ENCODE measurements at regions not wholly inside any gene's neighbourhood (a gene's known extent, or its start where the extent isn't known, plus 50 kb on each side); places are given as distances from the start of the nearest gene placed in this dataset.

DNA sequence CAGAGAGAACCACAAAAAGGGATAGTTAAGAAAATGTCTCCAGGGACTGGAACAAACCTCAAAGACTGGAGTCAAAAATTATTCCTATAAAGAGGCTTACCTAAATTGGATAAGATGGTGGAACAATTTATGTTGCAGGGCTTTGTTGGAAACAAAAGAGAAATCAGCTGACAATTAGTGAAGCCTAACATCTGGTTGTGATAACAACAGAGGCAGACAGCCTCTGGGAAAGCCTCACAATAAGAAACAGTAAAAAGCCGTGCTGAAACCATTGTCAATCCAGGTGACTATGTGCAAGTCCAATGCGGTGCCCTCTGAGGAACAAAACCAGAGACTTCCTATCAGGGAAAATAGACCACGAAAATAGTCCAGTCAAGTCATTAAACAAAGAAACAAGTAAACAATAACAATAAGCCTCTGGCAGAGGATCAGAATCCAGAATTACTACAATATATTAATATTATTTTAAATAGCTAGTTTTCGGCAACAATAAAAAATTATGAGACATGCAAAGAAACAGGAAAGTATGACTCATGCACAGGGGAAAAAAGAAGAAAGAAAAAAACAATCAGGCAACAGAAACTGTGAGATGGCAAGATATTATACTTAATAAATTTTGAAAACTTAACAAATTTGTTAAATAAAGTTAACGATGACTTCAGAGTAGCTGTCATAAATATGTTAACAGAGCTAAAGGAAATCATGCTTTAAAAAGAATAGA is 99.7 kb upstream of the RXFP2 start:
- Histone ChIP-seq H3K4me3 (ENCODE audit: low read depth, low read length) (no peak overlapping the region), H3K36me3 (ENCODE audit: control insufficient read depth, insufficient read depth, low read length) (no peaks in the 10 kb centered on the region), H3K9me3 (ENCODE audit: control insufficient read depth in 2 of 2, low read length in 2 of 2) (no peaks in the 10 kb centered on the region), H3K27ac (ENCODE audit: insufficient read depth, low read length, poor library complexity, severe bottlenecking) (no peak overlapping the region), H3K27me3 (ENCODE audit: control insufficient read depth, insufficient read depth, low read length) (no peaks in the 10 kb centered on the region), H3K4me1 (ENCODE audit: control insufficient read depth, insufficient read depth, low read length, poor library complexity, severe bottlenecking) (no peaks in the 10 kb centered on the region)
- Mint-ChIP-seq H3K4me1 (no peaks in the 10 kb centered on the region), H3K4me3 (no peak overlapping the region), H3K36me3 (no peaks in the 10 kb centered on the region), H3K9me3 (peaks cover 5 to 19% (median 8%) of the 10 kb centered on the region in 7 donors), H3K27ac (no peak overlapping the region), H3K27me3 (peaks cover 4% of the 10 kb centered on the region)
- ATAC-seq (ENCODE audit: low read depth in 2 of 2) (no peak), DNase-seq (no peak)

- Histone ChIP-seq H3K4me1 (ENCODE audit: control insufficient read depth, insufficient read depth, low read length, poor library complexity, severe bottlenecking) (no peaks in the 10 kb centered on the region), H3K4me3 (ENCODE audit: low read depth, low read length) (no peak overlapping the region), H3K9me3 (ENCODE audit: control insufficient read depth in 2 of 2, low read length in 2 of 2) (no peaks in the 10 kb centered on the region), H3K27ac (ENCODE audit: insufficient read depth, low read length, poor library complexity, severe bottlenecking) (no peak overlapping the region), H3K36me3 (ENCODE audit: control insufficient read depth, insufficient read depth, low read length) (no peaks in the 10 kb centered on the region), H3K27me3 (ENCODE audit: control insufficient read depth, insufficient read depth, low read length) (no peaks in the 10 kb centered on the region)
- ATAC-seq (ENCODE audit: low read depth in 2 of 2) (no peak), DNase-seq (no peak)
- Mint-ChIP-seq H3K27ac (no peak overlapping the region), H3K9me3 (peaks cover 0 to 8% (median 2%) of the 10 kb centered on the region in 7 donors), H3K36me3 (no peaks in the 10 kb centered on the region), H3K27me3 (peaks cover 4% of the 10 kb centered on the region), H3K4me3 (no peak overlapping the region), H3K4me1 (no peaks in the 10 kb centered on the region)
These were observed 89.6 kb upstream of the RXFP2 start for GRCh38 chr13:31649766-31650165.

GRCh38 chr13:31653730-31654129 is 85.6 kb upstream of the RXFP2 start:
- Histone ChIP-seq H3K4me3 (ENCODE audit: low read depth, low read length) (no peak overlapping the region), H3K36me3 (ENCODE audit: control insufficient read depth, insufficient read depth, low read length) (no peaks in the 10 kb centered on the region), H3K27ac (ENCODE audit: insufficient read depth, low read length, poor library complexity, severe bottlenecking) (no peak overlapping the region), H3K27me3 (ENCODE audit: control insufficient read depth, insufficient read depth, low read length) (no peaks in the 10 kb centered on the region), H3K9me3 (ENCODE audit: control insufficient read depth in 2 of 2, low read length in 2 of 2) (no peaks in the 10 kb centered on the region), H3K4me1 (ENCODE audit: control insufficient read depth, insufficient read depth, low read length, poor library complexity, severe bottlenecking) (no peaks in the 10 kb centered on the region)
- peaks cover 4% of the 10 kb centered on the region for H3K27me3 Mint-ChIP-seq
- ATAC-seq (ENCODE audit: low read depth in 2 of 2) (no peak), DNase-seq (no peak)
- peaks cover 2 to 8% (median 5%) of the 10 kb centered on the region in 7 donors for H3K9me3 Mint-ChIP-seq
- no peaks in the 10 kb centered on the region for H3K36me3 Mint-ChIP-seq
- H3K4me1 Mint-ChIP-seq = no peaks in the 10 kb centered on the region
- H3K4me3 Mint-ChIP-seq = no peak overlapping the region
- no peak overlapping the region for H3K27ac Mint-ChIP-seq

- Mint-ChIP-seq H3K27ac (no peak overlapping the region), H3K9me3 (peaks cover 0 to 14% (median 8%) of the 10 kb centered on the region in 7 donors), H3K27me3 (peaks cover 3% of the 10 kb centered on the region), H3K4me1 (no peaks in the 10 kb centered on the region), H3K36me3 (no peaks in the 10 kb centered on the region), H3K4me3 (no peak overlapping the region)
- Histone ChIP-seq H3K9me3 (ENCODE audit: control insufficient read depth in 2 of 2, low read length in 2 of 2) (no peaks in the 10 kb centered on the region), H3K36me3 (ENCODE audit: control insufficient read depth, insufficient read depth, low read length) (no peaks in the 10 kb centered on the region), H3K27ac (ENCODE audit: insufficient read depth, low read length, poor library complexity, severe bottlenecking) (no peak overlapping the region), H3K27me3 (ENCODE audit: control insufficient read depth, insufficient read depth, low read length) (no peaks in the 10 kb centered on the region), H3K4me1 (ENCODE audit: control insufficient read depth, insufficient read depth, low read length, poor library complexity, severe bottlenecking) (no peaks in the 10 kb centered on the region), H3K4me3 (ENCODE audit: low read depth, low read length) (no peak overlapping the region)
- no peak for DNase-seq
- ATAC-seq (ENCODE audit: low read depth in 2 of 2) = no peak
These were observed 75.3 kb upstream of the RXFP2 start for GRCh38 chr13:31663880-31664585.

DNA sequence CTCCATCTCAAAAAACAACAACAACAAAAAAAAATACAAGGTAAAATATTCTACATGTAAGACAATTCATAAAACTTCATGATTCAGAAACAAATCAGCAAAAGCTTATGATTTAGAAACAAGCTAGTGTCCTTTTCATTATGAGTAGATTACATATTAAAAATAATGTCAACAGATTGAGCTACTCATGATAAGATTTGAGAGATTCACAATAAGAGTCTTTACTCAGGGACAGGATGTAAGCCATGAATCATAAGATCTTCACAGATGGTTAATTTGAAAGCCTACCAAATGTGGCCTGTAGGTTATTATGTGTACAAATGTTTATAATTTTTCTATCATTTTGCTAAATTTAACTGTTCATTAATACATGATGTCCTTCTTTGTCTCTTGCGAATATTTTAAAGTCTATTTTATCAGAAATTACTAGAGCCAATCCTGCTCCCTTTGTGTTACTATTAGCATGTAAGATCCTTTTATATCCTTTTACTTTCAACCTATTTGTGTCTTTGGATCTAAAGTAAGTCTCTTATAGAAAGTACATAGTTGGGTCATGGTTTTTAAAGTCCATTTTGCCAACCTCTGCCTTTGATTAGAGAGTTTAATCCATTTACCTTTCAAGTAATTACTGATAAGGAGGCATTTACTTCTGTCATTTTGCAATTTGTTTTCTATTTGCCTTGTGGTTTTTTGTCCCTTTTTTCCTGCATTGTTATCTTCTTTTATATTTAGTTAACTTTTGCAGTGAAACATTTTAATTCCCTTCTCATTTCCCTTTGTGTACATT is 68.3 kb upstream of the RXFP2 start:
- Histone ChIP-seq H3K4me1 (ENCODE audit: control insufficient read depth, insufficient read depth, low read length, poor library complexity, severe bottlenecking) (no peaks in the 10 kb centered on the region), H3K9me3 (ENCODE audit: control insufficient read depth in 2 of 2, low read length in 2 of 2) (peaks cover 0 to 3% of the 10 kb centered on the region in 2 experiments), H3K36me3 (ENCODE audit: control insufficient read depth, insufficient read depth, low read length) (no peaks in the 10 kb centered on the region), H3K27me3 (ENCODE audit: control insufficient read depth, insufficient read depth, low read length) (no peaks in the 10 kb centered on the region), H3K4me3 (ENCODE audit: low read depth, low read length) (no peak overlapping the region), H3K27ac (ENCODE audit: insufficient read depth, low read length, poor library complexity, severe bottlenecking) (no peak overlapping the region)
- Mint-ChIP-seq H3K4me1 (no peaks in the 10 kb centered on the region), H3K36me3 (no peaks in the 10 kb centered on the region), H3K4me3 (no peak overlapping the region), H3K27me3 (peaks cover 9% of the 10 kb centered on the region), H3K9me3 (peaks cover 0 to 14% (median 3%) of the 10 kb centered on the region in 7 donors), H3K27ac (no peak overlapping the region)
- DNase-seq (no peak), ATAC-seq (ENCODE audit: low read depth in 2 of 2) (no peak)

- Mint-ChIP-seq H3K27ac (no peak overlapping the region), H3K36me3 (no peaks in the 10 kb centered on the region), H3K4me3 (no peak overlapping the region), H3K4me1 (no peaks in the 10 kb centered on the region), H3K9me3 (peaks cover 0 to 10% (median 1%) of the 10 kb centered on the region in 7 donors), H3K27me3 (peaks cover 6% of the 10 kb centered on the region)
- Histone ChIP-seq H3K9me3 (ENCODE audit: control insufficient read depth in 2 of 2, low read length in 2 of 2) (peaks cover 0 to 3% of the 10 kb centered on the region in 2 experiments), H3K4me3 (ENCODE audit: low read depth, low read length) (no peak overlapping the region), H3K4me1 (ENCODE audit: control insufficient read depth, insufficient read depth, low read length, poor library complexity, severe bottlenecking) (no peaks in the 10 kb centered on the region), H3K27me3 (ENCODE audit: control insufficient read depth, insufficient read depth, low read length) (no peaks in the 10 kb centered on the region), H3K27ac (ENCODE audit: insufficient read depth, low read length, poor library complexity, severe bottlenecking) (no peak overlapping the region), H3K36me3 (ENCODE audit: control insufficient read depth, insufficient read depth, low read length) (no peaks in the 10 kb centered on the region)
- ATAC-seq (ENCODE audit: low read depth in 2 of 2) (no peak), DNase-seq (no peak)
These were observed 65.3 kb upstream of the RXFP2 start for GRCh38 chr13:31674051-31674450.

DNA sequence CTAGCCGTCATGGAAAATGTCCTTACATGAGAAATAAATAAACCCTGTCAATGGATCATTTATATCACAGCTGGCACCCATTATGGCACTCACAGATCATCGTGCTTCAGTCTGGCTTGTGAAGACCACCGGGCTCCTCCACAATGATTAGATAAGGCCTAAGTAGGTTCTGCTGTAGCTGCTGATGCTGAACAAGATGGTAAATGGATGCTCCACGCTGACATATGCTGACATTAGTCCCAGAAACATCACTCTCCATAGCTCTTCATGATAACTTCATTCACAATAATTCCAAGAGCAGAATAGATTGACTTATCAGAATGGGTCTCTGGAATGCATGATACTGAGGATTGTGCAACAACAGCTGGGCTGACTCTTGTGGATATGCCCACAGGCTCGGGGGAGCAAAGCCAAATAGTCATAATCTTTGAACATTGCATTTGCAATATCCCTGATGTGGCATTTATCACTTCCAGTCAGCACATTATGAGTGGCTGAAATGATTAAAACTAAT is 63.8 kb upstream of the RXFP2 start:
- no peaks in the 10 kb centered on the region for H3K4me1 Mint-ChIP-seq
- peaks cover 4% of the 10 kb centered on the region for H3K27me3 Mint-ChIP-seq
- Histone ChIP-seq H3K27ac (ENCODE audit: insufficient read depth, low read length, poor library complexity, severe bottlenecking) (no peak overlapping the region), H3K4me3 (ENCODE audit: low read depth, low read length) (no peak overlapping the region), H3K9me3 (ENCODE audit: control insufficient read depth in 2 of 2, low read length in 2 of 2) (peaks cover 0 to 3% of the 10 kb centered on the region in 2 experiments), H3K27me3 (ENCODE audit: control insufficient read depth, insufficient read depth, low read length) (no peaks in the 10 kb centered on the region), H3K4me1 (ENCODE audit: control insufficient read depth, insufficient read depth, low read length, poor library complexity, severe bottlenecking) (no peaks in the 10 kb centered on the region), H3K36me3 (ENCODE audit: control insufficient read depth, insufficient read depth, low read length) (no peaks in the 10 kb centered on the region)
- no peak overlapping the region for H3K27ac Mint-ChIP-seq
- DNase-seq (no peak), ATAC-seq (ENCODE audit: low read depth in 2 of 2) (no peak)
- H3K4me3 Mint-ChIP-seq = no peak overlapping the region
- H3K36me3 Mint-ChIP-seq = no peaks in the 10 kb centered on the region
- peaks cover 0 to 10% (median 2%) of the 10 kb centered on the region in 7 donors for H3K9me3 Mint-ChIP-seq
